ENCODE measurements at regions not wholly inside any gene's neighbourhood (a gene's known extent, or its start where the extent isn't known, plus 50 kb on each side); places are given as distances from the start of the nearest gene placed in this dataset.
A peak's percentile ranks its signal among the peaks of the same experiment; 100 is the strongest.

- Histone ChIP-seq H3K9me3 (ENCODE audit: low read depth, low read length) (no peaks in the 10 kb centered on the region), H3K4me1 (ENCODE audit: insufficient read depth, low read length) (no peaks in the 10 kb centered on the region), H4K20me1 (ENCODE audit: insufficient read depth, low read length) (no peaks in the 10 kb centered on the region), H3K79me2 (ENCODE audit: insufficient read depth, low read length) (no peaks in the 10 kb centered on the region), H3K4me2 (ENCODE audit: insufficient read depth, low read length) (no peak overlapping the region), H3K27me3 (ENCODE audit: insufficient read depth, low read length) (no peaks in the 10 kb centered on the region), H2AFZ (ENCODE audit: low read length) (no peak overlapping the region), H3K36me3 (ENCODE audit: insufficient read depth, low read length) (no peaks in the 10 kb centered on the region), H3K4me3 (ENCODE audit: insufficient read depth, low read length) (no peak overlapping the region), H3K27ac (ENCODE audit: low read depth, low read length) (no peak overlapping the region)
- no peak for TF ChIP-seq CTCF (IDR thresholded peaks at IDR 0.05; ENCODE audit: extremely low read depth, low read depth, low read length)
- no peak for DNase-seq (ENCODE audit: insufficient read length, low spot score, missing footprints)
Observed at GRCh38 chr14:34237677-34238076, 224.4 kb downstream of the SPTSSA start.

- H3K9me3 ChIP-seq (ENCODE audit: low read depth, low read length): no peaks in the 10 kb centered on the region
- no peak overlapping the region for H3K27ac ChIP-seq (ENCODE audit: low read depth, low read length)
- H3K36me3 ChIP-seq (ENCODE audit: insufficient read depth, low read length): no peaks in the 10 kb centered on the region
- no peaks in the 10 kb centered on the region for H3K79me2 ChIP-seq (ENCODE audit: insufficient read depth, low read length)
- no peak overlapping the region for H3K4me3 ChIP-seq (ENCODE audit: insufficient read depth, low read length)
- no peak for DNase-seq (ENCODE audit: insufficient read length, low spot score, missing footprints)
- H3K4me1 ChIP-seq (ENCODE audit: insufficient read depth, low read length): no peaks in the 10 kb centered on the region
- H3K27me3 ChIP-seq (ENCODE audit: insufficient read depth, low read length): no peaks in the 10 kb centered on the region
- no peak overlapping the region for H3K4me2 ChIP-seq (ENCODE audit: insufficient read depth, low read length)
- H4K20me1 ChIP-seq (ENCODE audit: insufficient read depth, low read length): no peaks in the 10 kb centered on the region
- no peak for TF ChIP-seq CTCF (IDR thresholded peaks at IDR 0.05; ENCODE audit: extremely low read depth, low read depth, low read length)
- H2AFZ ChIP-seq (ENCODE audit: low read length): no peak overlapping the region
Observed at GRCh38 chr14:34237081-34237480, 225.0 kb downstream of the SPTSSA start.

- no peaks in the 10 kb centered on the region for H3K27me3 ChIP-seq (ENCODE audit: insufficient read depth, low read length)
- H2AFZ ChIP-seq (ENCODE audit: low read length): no peak overlapping the region
- no peaks in the 10 kb centered on the region for H4K20me1 ChIP-seq (ENCODE audit: insufficient read depth, low read length)
- H3K9me3 ChIP-seq (ENCODE audit: low read depth, low read length): no peaks in the 10 kb centered on the region
- DNase-seq (ENCODE audit: insufficient read length, low spot score, missing footprints): peak; percentile 66
- no peaks in the 10 kb centered on the region for H3K36me3 ChIP-seq (ENCODE audit: insufficient read depth, low read length)
- no peak overlapping the region for H3K27ac ChIP-seq (ENCODE audit: low read depth, low read length)
- no peaks in the 10 kb centered on the region for H3K79me2 ChIP-seq (ENCODE audit: insufficient read depth, low read length)
- no peak for TF ChIP-seq CTCF (IDR thresholded peaks at IDR 0.05; ENCODE audit: extremely low read depth, low read depth, low read length)
- no peaks in the 10 kb centered on the region for H3K4me1 ChIP-seq (ENCODE audit: insufficient read depth, low read length)
- no peak overlapping the region for H3K4me3 ChIP-seq (ENCODE audit: insufficient read depth, low read length)
- no peak overlapping the region for H3K4me2 ChIP-seq (ENCODE audit: insufficient read depth, low read length)
Observed at GRCh38 chr14:34235643-34236300, 226.3 kb downstream of the SPTSSA start.

GRCh38 chr14:34234258-34234657 is 227.8 kb downstream of the SPTSSA start:
- Histone ChIP-seq H4K20me1 (ENCODE audit: insufficient read depth, low read length) (no peaks in the 10 kb centered on the region), H3K27ac (ENCODE audit: low read depth, low read length) (no peak overlapping the region), H3K4me1 (ENCODE audit: insufficient read depth, low read length) (no peaks in the 10 kb centered on the region), H3K4me3 (ENCODE audit: insufficient read depth, low read length) (no peak overlapping the region), H3K4me2 (ENCODE audit: insufficient read depth, low read length) (no peak overlapping the region), H3K27me3 (ENCODE audit: insufficient read depth, low read length) (no peaks in the 10 kb centered on the region), H3K9me3 (ENCODE audit: low read depth, low read length) (no peaks in the 10 kb centered on the region), H2AFZ (ENCODE audit: low read length) (no peak overlapping the region), H3K79me2 (ENCODE audit: insufficient read depth, low read length) (no peaks in the 10 kb centered on the region), H3K36me3 (ENCODE audit: insufficient read depth, low read length) (no peaks in the 10 kb centered on the region)
- no peak for DNase-seq (ENCODE audit: insufficient read length, low spot score, missing footprints)
- no peak for TF ChIP-seq CTCF (IDR thresholded peaks at IDR 0.05; ENCODE audit: extremely low read depth, low read depth, low read length)

Data from osteoblast (primary cell).